HL-60 (cell line): ENCODE measurements at regions not wholly inside any gene's neighbourhood (a gene's known extent, or its start where the extent isn't known, plus 50 kb on each side); places are given as distances from the start of the nearest gene placed in this dataset.

ENCODE experiments used
- CTCF ChIP-seq: IDR thresholded peaks from one replicate; pipeline ENCODE4 v1.5.1; 2011; ENCODE audit warnings: low read length, control low read depth, inconsistent platforms; ENCODE audit not compliant: insufficient read depth
- POLR2AphosphoS5 ChIP-seq: IDR thresholded peaks from 2 replicates; pipeline ENCODE4 v1.6.1; 2012; ENCODE audit warnings: low read depth

DNA sequence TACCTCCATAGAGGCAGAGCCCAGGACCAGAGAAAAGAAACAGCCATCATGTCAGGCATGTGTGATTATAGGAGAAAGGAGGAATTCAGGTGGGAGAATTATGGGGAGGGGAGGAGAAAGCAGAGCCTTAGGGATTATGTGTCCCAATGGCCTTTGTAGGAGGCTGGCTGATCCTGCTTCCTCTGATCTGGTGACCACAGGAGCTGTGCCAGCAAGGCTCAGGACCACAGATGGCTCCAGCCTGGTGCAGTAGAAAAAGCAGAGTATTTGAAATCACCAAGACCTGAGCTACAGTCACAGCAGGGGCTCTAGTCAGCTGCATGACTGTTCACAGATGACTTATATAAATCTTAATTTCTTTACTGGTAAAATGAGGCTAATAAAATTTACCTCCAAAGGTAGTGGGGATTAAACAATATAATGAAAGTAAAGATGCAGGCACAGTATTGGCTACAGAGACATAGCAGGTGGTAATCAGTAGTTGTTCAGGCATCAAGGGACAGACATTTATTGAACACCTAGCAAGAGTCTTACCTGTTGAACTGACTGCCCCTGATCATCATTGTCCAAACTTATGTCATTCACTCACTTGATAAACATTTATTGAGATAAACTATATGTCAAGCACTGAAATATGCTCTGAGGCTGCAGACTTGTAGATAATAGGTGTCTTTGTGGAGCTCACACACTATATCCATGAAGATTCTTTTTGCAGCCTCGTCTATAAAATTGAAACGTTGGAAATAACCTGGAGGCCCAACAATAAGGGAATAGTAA is 121.3 kb downstream of the MYCN start:
- no peak for TF ChIP-seq CTCF
- TF ChIP-seq POLR2AphosphoS5, result no peak
